Psoas muscle (tissue), 7 donors: ENCODE measurements at regions not wholly inside any gene's neighbourhood (a gene's known extent, or its start where the extent isn't known, plus 50 kb on each side); places are given as distances from the start of the nearest gene placed in this dataset.

Experiments
- ATAC-seq, 4 donors: fragments of 200-7000 bp; cut with Tn5 transposase; one replicate each; pipeline ENCODE4 v1.9.1; 2020; ENCODE audit warnings: moderate library complexity in 3 of 4, mild to moderate bottlenecking in 2 of 4
- DNase-seq, 2 donors: peaks; one replicate each; pipeline ENCODE4 v3.0.0-alpha.2; 2020
- H3K27ac ChIP-seq: fragments of 200-600 bp; one replicate; pipeline ENCODE4 v1.8.0; 2022
- H3K27me3 ChIP-seq, 3 donors: fragments of 200-600 bp in 1 of 3; one replicate each; pipeline versions ENCODE4 v1.6.1 to v1.8.0; 2013 to 2022; ENCODE audit warnings: low read length in 2 of 3, mild to moderate bottlenecking in 2 of 3, moderate library complexity in 1 of 3; ENCODE audit not compliant: insufficient read depth in 3 of 3
- H3K36me3 ChIP-seq, 2 donors: fragments of 200-600 bp in 1 of 2; one replicate each; pipeline versions ENCODE4 v1.6.1 to v1.8.0; 2013 to 2022; ENCODE audit warnings: low read depth in 1 of 2, mild to moderate bottlenecking in 1 of 2, moderate library complexity in 1 of 2; ENCODE audit not compliant: insufficient read depth in 1 of 2
- H3K4me1 ChIP-seq: fragments of 200-600 bp; one replicate; pipeline ENCODE4 v1.8.0; 2022
- H3K4me3 ChIP-seq: fragments of 200-600 bp; one replicate; pipeline ENCODE4 v1.8.0; 2022; ENCODE audit warnings: mild to moderate bottlenecking
- H3K9me3 ChIP-seq: fragments of 200-600 bp; one replicate; pipeline ENCODE4 v1.8.0; 2022
- WGBS, 3 donors: extraction: QIAGEN DNeasy Blood & Tissue Kit; methylation state at CpG; one replicate each; pipeline versions ENCODE4 v1.1.6 to v1.1.7; 2013; 5-methylcytosine and 5-hydroxymethylcytosine counted together
- intact Hi-C, 2 donors: fragments of 100-400 bp; cut with DNase I; formaldehyde crosslinking; loops; one replicate each; pipeline versions ENCODE4 v1.11.0 to v1.14.2; 2022
- TF ChIP-seq, protein P1 (sequence below): fragments of 200-600 bp; IDR thresholded peaks from one replicate; pipeline ENCODE4 v1.8.0; 2022; ENCODE audit warnings: antibody characterized with exemption
- donor health status: healthy with polysubstance abuse.
- donor health status: DM: no; HTN: no; CAD: no; lungs with moderate emphysema.
- donor health status: Bipolar disorder and iron deficiency.
- donor health status: healthy.
- donor health status: DM: yes; HTN: yes; CAD: no.
- donor health status: DM: no; HTN: no; CAD: no.
- donor health status: DM: yes; HTN: yes; CAD: no.

DNA sequence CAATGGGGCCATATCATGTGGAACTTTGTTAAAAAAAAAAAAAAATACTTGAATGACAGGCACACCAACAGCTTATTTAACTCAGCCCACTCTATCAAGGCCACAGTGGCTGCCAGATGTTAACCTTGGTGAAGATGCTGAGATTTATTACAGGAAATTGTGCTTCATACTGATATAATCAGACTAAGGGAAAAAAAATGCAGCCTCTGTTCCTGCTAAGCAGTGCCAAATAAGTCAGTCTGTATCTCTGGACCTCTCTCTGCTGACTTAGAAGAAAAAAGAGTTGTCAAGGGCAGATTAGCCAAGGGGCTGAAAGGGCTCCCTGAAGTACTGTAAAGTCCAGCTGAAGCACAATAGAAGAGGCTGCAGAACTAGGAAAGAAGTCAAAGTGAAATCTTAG is 677.7 kb upstream of the HTR2C start:
- H3K27ac ChIP-seq: no peak overlapping the region
- intact Hi-C loops: no loop called here
- DNase-seq (no peak), ATAC-seq (no peak)
- H3K36me3 ChIP-seq: no peaks in the 10 kb centered on the region
- no peak overlapping the region for H3K4me3 ChIP-seq
- TF ChIP-seq, protein P1, sequence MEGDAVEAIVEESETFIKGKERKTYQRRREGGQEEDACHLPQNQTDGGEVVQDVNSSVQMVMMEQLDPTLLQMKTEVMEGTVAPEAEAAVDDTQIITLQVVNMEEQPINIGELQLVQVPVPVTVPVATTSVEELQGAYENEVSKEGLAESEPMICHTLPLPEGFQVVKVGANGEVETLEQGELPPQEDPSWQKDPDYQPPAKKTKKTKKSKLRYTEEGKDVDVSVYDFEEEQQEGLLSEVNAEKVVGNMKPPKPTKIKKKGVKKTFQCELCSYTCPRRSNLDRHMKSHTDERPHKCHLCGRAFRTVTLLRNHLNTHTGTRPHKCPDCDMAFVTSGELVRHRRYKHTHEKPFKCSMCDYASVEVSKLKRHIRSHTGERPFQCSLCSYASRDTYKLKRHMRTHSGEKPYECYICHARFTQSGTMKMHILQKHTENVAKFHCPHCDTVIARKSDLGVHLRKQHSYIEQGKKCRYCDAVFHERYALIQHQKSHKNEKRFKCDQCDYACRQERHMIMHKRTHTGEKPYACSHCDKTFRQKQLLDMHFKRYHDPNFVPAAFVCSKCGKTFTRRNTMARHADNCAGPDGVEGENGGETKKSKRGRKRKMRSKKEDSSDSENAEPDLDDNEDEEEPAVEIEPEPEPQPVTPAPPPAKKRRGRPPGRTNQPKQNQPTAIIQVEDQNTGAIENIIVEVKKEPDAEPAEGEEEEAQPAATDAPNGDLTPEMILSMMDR: no peak
- H3K27me3 ChIP-seq: peaks cover 0 to 2% (median 0%) of the 10 kb centered on the region in 3 donors
- no peaks in the 10 kb centered on the region for H3K4me1 ChIP-seq
- no peaks in the 10 kb centered on the region for H3K9me3 ChIP-seq

DNA sequence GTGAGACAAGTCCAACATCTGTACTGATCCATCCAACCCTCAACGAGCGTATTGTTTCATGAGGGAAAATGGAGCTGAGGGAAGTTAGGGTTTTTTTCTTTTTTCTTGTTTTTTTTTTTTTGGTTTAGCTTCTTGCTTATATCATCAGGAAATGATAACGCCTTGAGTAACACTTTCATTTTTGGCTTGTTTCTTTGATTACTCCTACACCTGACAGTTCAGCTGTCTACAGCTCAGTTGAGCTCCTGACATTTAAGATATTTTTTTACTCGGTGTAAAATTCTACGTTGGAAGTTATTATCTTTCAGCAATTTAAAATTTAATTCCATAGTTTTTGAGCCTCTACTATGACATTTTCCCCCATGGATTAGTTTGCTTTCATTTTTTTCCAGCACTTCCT is 691.0 kb upstream of the HTR2C start:
- TF ChIP-seq, protein P1: no peak
- H3K4me3 ChIP-seq: no peak overlapping the region
- no peaks in the 10 kb centered on the region for H3K4me1 ChIP-seq
- ATAC-seq: no peak
- no peaks in the 10 kb centered on the region for H3K36me3 ChIP-seq
- H3K27me3 ChIP-seq: peaks cover 0 to 7% (median 0%) of the 10 kb centered on the region in 3 donors
- intact Hi-C loops: no loop called here
- peaks cover 3% of the 10 kb centered on the region for H3K9me3 ChIP-seq
- WGBS, 3 donors: 75 to 80% (median 77%) methylated on average over 5 of the region's 5 CpGs
- no peak overlapping the region for H3K27ac ChIP-seq
- DNase-seq: no peak

DNA sequence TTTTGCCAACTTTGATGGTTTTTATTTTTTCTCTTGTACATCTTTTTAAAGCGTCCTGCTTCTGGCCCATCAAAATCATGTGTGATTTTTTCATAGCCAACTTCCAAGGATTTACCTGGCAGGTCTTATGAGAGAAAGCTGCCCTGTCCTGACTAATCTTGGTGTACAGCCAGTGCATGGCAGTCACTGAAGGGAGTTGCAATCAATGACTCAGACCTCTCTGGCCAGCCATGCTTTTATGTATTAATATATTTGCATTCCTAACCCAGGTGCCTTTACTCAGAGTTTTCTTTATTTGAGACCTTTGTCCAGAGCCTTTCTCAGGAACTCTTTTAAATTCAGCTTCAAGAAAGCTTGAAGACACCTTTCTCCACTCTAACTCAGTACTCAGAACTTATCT is 691.5 kb upstream of the HTR2C start:
- DNase-seq (no peak), ATAC-seq (no peak)

DNA sequence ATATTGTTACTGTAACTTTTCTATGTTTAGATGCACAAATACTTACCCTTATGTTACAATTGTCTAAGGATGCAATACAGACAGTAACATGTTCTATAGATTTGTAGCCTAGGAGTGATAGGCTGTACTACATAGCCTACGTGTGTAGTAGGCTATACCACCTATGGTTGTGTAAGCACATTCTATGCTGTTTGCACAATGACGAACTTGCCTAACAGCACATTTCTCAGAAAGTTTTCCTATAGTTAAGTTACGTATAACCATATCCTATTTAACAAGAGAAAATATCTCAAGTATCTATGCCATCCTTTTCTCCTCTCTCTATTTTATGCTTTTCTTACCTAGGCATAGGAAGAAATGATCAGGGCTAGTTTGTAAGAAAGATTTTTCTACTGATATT is 710.8 kb upstream of the HTR2C start:
- no peak overlapping the region for H3K4me3 ChIP-seq
- intact Hi-C loops: no loop called here
- H3K27me3 ChIP-seq: no peaks in the 10 kb centered on the region
- no peaks in the 10 kb centered on the region for H3K36me3 ChIP-seq
- no peaks in the 10 kb centered on the region for H3K4me1 ChIP-seq
- TF ChIP-seq, protein P1: no peak
- 86 to 90% (median 88%) methylated on average over 3 of the region's 3 CpGs for WGBS, 3 donors
- DNase-seq (no peak), ATAC-seq (no peak)
- no peaks in the 10 kb centered on the region for H3K9me3 ChIP-seq
- no peak overlapping the region for H3K27ac ChIP-seq

More for the DNA sequence above, 691.5 kb upstream of the HTR2C start:
- Histone ChIP-seq H3K4me3 (no peak overlapping the region), H3K27ac (no peak overlapping the region), H3K27me3 (peaks cover 0 to 7% (median 0%) of the 10 kb centered on the region in 3 donors), H3K36me3 (no peaks in the 10 kb centered on the region), H3K4me1 (no peaks in the 10 kb centered on the region), H3K9me3 (peaks cover 3% of the 10 kb centered on the region)
- TF ChIP-seq, protein P1: no peak
- intact Hi-C loops: no loop called here
- WGBS, 3 donors: 75 to 100% (median 91%) methylated on average over 1 of the region's 1 CpG

DNA sequence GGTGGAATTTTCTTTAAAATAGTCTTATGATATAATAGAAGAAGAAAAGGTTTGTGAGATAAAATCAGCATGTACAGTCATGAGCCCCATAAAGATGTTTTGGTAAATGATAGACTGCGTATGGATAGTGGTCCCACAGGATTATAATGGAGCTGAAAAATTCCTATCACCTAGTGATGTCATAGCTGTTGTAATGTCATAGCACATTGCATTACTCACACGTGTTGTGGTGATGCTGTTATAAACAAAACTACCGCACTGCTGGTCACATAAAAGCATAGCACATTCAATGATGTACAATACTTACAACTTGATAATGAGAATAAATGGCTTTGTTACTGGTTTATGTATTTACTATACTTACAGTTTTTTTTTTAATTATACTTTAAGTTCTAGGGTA is 715.2 kb upstream of the HTR2C start:
- TF ChIP-seq, protein P1: no peak
- DNase-seq (no peak), ATAC-seq (no peak)
- Histone ChIP-seq H3K36me3 (no peaks in the 10 kb centered on the region), H3K4me3 (no peak overlapping the region), H3K27ac (no peak overlapping the region), H3K4me1 (no peaks in the 10 kb centered on the region), H3K27me3 (peaks cover 0 to under 1% (median 0%) of the 10 kb centered on the region in 3 donors), H3K9me3 (no peaks in the 10 kb centered on the region)
- intact Hi-C loops: no loop called here
- WGBS, 3 donors: 57 to 70% (median 63%) methylated on average over 3 of the region's 3 CpGs
